Esophagus squamous epithelium (tissue), 4 donors: ENCODE measurements at regions not wholly inside any gene's neighbourhood (a gene's known extent, or its start where the extent isn't known, plus 50 kb on each side); places are given as distances from the start of the nearest gene placed in this dataset.

Source experiments
- POLR2A ChIP-seq, 4 donors: fragments of 450-650 bp; IDR thresholded peaks; one replicate each; pipeline ENCODE4 v1.6.1; 2017; ENCODE audit warnings: antibody characterized with exemption in 4 of 4, mild to moderate bottlenecking in 4 of 4, moderate library complexity in 3 of 4
- TF ChIP-seq, protein P1 (sequence below), 6 experiments: fragments of 450-650 bp in 4 of 6; fragments of 200-600 bp in 2 of 6; sonication (generic) in 2 of 6; IDR thresholded peaks; one replicate each; pipeline ENCODE4 v1.5.1; 2016 to 2019; ENCODE audit warnings: antibody characterized with exemption in 6 of 6, mild to moderate bottlenecking in 4 of 6, moderate library complexity in 4 of 6

DNA sequence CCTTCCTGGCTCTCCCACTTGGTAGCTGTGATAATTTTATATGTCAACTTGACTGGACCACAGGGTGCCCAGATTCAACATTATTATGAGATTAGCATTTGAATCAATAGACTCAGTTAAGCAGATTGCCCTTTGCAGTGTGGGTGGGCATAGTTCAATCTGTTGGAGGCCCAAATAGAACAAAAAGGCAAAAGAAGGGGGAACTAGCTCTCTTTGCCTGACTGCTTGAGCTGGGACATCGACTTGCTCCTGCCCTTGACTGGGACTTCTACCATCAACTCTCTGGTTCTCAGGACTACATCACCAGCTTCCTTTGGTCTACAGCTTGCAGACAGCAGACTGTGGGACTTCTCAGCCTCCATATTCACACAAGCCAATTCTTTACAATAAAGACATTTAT, 1189.2 kb downstream of the BCL11B start:
- TF ChIP-seq, protein P1, sequence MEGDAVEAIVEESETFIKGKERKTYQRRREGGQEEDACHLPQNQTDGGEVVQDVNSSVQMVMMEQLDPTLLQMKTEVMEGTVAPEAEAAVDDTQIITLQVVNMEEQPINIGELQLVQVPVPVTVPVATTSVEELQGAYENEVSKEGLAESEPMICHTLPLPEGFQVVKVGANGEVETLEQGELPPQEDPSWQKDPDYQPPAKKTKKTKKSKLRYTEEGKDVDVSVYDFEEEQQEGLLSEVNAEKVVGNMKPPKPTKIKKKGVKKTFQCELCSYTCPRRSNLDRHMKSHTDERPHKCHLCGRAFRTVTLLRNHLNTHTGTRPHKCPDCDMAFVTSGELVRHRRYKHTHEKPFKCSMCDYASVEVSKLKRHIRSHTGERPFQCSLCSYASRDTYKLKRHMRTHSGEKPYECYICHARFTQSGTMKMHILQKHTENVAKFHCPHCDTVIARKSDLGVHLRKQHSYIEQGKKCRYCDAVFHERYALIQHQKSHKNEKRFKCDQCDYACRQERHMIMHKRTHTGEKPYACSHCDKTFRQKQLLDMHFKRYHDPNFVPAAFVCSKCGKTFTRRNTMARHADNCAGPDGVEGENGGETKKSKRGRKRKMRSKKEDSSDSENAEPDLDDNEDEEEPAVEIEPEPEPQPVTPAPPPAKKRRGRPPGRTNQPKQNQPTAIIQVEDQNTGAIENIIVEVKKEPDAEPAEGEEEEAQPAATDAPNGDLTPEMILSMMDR (IDR thresholded peaks at IDR 0.05): no peak
- no peak for TF ChIP-seq POLR2A (IDR thresholded peaks at IDR 0.05)
